Type B pancreatic cell (in vitro differentiated cells): ENCODE measurements at regions not wholly inside any gene's neighbourhood (a gene's known extent, or its start where the extent isn't known, plus 50 kb on each side); places are given as distances from the start of the nearest gene placed in this dataset.

Source experiments
- DNase-seq: peaks from one replicate; pipeline ENCODE4 v3.0.0; 2021; ENCODE audit warnings: mixed read lengths; ENCODE audit not compliant: unreplicated experiment; ENCODE audit errors: extremely low spot score
- H3K27ac Mint-ChIP-seq: 2 replicates; pipeline ENCODE4 v1.8.0; 2021; ENCODE audit warnings: mild to moderate bottlenecking, mixed read lengths
- H3K27me3 Mint-ChIP-seq: 2 replicates; pipeline ENCODE4 v1.8.0; 2021; ENCODE audit warnings: mixed read lengths
- H3K36me3 Mint-ChIP-seq: 2 replicates; pipeline ENCODE4 v1.8.0; 2021; ENCODE audit warnings: mixed read lengths
- H3K4me1 Mint-ChIP-seq: one replicate; pipeline ENCODE4 v1.8.0; 2021; ENCODE audit warnings: mixed read lengths; ENCODE audit not compliant: unreplicated experiment
- H3K4me3 Mint-ChIP-seq: 2 replicates; pipeline ENCODE4 v1.8.0; 2021; ENCODE audit warnings: mild to moderate bottlenecking, mixed read lengths
- H3K9me3 Mint-ChIP-seq: 2 replicates; pipeline ENCODE4 v1.8.0; 2021; ENCODE audit warnings: mixed read lengths
- TF ChIP-seq, protein P1 (sequence below): fragments of 200-600 bp; sonication (generic); conservative IDR thresholded peaks from 2 replicates; pipeline ENCODE4 v1.5.0; 2021; ENCODE audit warnings: antibody characterized with exemption, mild to moderate bottlenecking

- no peak overlapping the region for H3K27ac Mint-ChIP-seq
- H3K4me3 Mint-ChIP-seq: no peak overlapping the region
- H3K36me3 Mint-ChIP-seq: peaks cover 6% of the 10 kb centered on the region
- TF ChIP-seq, protein P1, sequence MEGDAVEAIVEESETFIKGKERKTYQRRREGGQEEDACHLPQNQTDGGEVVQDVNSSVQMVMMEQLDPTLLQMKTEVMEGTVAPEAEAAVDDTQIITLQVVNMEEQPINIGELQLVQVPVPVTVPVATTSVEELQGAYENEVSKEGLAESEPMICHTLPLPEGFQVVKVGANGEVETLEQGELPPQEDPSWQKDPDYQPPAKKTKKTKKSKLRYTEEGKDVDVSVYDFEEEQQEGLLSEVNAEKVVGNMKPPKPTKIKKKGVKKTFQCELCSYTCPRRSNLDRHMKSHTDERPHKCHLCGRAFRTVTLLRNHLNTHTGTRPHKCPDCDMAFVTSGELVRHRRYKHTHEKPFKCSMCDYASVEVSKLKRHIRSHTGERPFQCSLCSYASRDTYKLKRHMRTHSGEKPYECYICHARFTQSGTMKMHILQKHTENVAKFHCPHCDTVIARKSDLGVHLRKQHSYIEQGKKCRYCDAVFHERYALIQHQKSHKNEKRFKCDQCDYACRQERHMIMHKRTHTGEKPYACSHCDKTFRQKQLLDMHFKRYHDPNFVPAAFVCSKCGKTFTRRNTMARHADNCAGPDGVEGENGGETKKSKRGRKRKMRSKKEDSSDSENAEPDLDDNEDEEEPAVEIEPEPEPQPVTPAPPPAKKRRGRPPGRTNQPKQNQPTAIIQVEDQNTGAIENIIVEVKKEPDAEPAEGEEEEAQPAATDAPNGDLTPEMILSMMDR: no peak
- H3K9me3 Mint-ChIP-seq: peaks cover 6% of the 10 kb centered on the region
- no peaks in the 10 kb centered on the region for H3K27me3 Mint-ChIP-seq
- DNase-seq: no peak
- H3K4me1 Mint-ChIP-seq: peaks cover 34% of the 10 kb centered on the region
These were observed 201.6 kb upstream of the NANOGP8 start for GRCh38 chr15:35286721-35287120.

DNA sequence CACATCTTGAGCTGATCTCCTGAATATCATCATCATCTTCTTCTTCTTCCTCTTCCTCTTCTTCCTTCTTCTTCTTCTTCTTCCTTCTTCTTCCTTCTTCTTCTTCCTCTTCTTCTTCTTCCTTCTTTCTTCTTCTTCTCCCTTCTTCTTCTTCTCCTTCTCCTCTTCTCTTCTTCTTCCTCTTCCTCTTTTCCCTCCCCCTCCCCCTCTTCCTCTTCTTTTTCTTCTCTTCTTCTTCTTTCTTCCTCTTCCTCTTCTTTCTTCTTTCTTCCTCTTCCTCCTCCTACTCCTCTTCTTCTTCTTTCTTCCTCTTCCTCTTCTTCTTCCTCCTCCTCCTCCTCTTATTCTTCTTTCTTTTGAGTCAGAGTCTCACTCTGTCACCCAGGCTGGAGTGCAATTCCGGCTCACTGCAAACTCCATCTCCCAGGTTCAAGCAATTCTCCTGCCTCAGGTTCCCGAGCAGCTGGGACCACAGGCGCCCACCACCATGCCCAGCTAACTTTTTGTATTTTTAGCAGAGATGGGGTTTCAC lies 197.9 kb upstream of the NANOGP8 start:
- Mint-ChIP-seq H3K36me3 (peaks cover 6% of the 10 kb centered on the region), H3K27ac (no peak overlapping the region), H3K27me3 (no peaks in the 10 kb centered on the region), H3K4me3 (no peak overlapping the region), H3K4me1 (peaks cover 12% of the 10 kb centered on the region), H3K9me3 (peaks cover 12% of the 10 kb centered on the region)
- TF ChIP-seq, protein P1: no peak
- no peak for DNase-seq

DNA sequence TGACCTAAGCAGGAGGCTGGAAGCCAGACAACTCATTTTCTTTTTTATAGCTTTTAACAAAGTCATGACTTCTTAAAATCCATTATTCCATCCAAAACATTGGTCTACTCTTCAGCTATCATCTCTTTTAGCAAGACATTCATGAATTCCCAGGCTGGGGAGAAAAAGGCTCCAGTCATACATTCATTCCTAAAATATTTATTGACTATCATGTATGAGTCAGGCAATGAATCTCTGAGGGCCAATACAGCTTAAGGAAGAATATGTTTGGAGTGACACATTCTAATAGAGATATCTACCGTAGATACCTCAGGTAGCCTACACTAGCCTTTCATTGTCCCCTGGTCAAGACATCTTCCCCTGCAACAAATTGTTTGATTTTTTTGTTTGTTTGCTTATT lies 196.4 kb upstream of the NANOGP8 start:
- H3K9me3 Mint-ChIP-seq: peaks cover 12% of the 10 kb centered on the region
- no peaks in the 10 kb centered on the region for H3K27me3 Mint-ChIP-seq
- TF ChIP-seq, protein P1: no peak
- DNase-seq: no peak
- peaks cover 6% of the 10 kb centered on the region for H3K36me3 Mint-ChIP-seq
- H3K27ac Mint-ChIP-seq: no peak overlapping the region
- H3K4me1 Mint-ChIP-seq: no peaks in the 10 kb centered on the region
- H3K4me3 Mint-ChIP-seq: no peak overlapping the region

DNA sequence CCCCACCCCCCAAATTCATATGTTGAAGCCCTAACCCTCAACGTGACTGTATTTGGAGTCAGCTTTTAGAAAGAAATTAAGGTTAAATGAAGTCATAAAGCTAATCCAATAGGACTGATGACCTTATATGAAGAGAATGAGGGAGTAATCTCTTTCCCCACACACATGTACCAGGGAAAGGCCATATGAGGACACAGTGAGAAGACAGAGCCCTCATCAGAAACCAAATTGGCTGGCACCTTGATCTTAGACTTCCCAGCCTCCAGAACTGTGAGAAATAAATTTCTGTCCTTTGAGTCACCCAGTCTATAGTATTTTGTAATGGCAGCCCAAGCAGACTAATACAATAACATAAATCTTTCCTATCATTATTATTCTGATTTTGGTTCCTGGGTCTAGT lies 194.7 kb upstream of the NANOGP8 start:
- no peak overlapping the region for H3K4me3 Mint-ChIP-seq
- no peak for DNase-seq
- no peaks in the 10 kb centered on the region for H3K27me3 Mint-ChIP-seq
- TF ChIP-seq, protein P1: no peak
- peaks cover 6% of the 10 kb centered on the region for H3K36me3 Mint-ChIP-seq
- peaks cover 16% of the 10 kb centered on the region for H3K9me3 Mint-ChIP-seq
- no peaks in the 10 kb centered on the region for H3K4me1 Mint-ChIP-seq
- no peak overlapping the region for H3K27ac Mint-ChIP-seq

GRCh38 chr15:35271371-35272043 lies 186.4 kb upstream of the NANOGP8 start:
- Mint-ChIP-seq H3K4me3 (no peak overlapping the region), H3K9me3 (peaks cover 4% of the 10 kb centered on the region), H3K4me1 (no peaks in the 10 kb centered on the region), H3K36me3 (peaks cover 3% of the 10 kb centered on the region), H3K27ac (no peak overlapping the region), H3K27me3 (no peaks in the 10 kb centered on the region)
- TF ChIP-seq, protein P1: no peak
- DNase-seq: no peak
